Bronchial epithelial cell (primary cell): ENCODE measurements at regions not wholly inside any gene's neighbourhood (a gene's known extent, or its start where the extent isn't known, plus 50 kb on each side); places are given as distances from the start of the nearest gene placed in this dataset.

Experiments used
- DNase-seq: peaks from one replicate; pipeline ENCODE4 v3.0.0-alpha.2; 2010; ENCODE audit warnings: low read depth
- FAIRE-seq: peaks from 2 replicates; lab custom pipeline; 2011; peaks lifted over from hg19 to GRCh38; lab: Jason Lieb, UNC
- H3K27me3 ChIP-seq: 2 replicates; pipeline ENCODE4 v1.5.1; 2011; ENCODE audit warnings: low read length; ENCODE audit not compliant: control insufficient read depth, insufficient read depth
- H3K36me3 ChIP-seq: 2 replicates; pipeline ENCODE4 v1.5.1; 2011; ENCODE audit warnings: low read length; ENCODE audit not compliant: control insufficient read depth, insufficient read depth
- H3K4me3 ChIP-seq: 2 replicates; pipeline ENCODE4 v1.5.1; 2011; ENCODE audit warnings: mild to moderate bottlenecking, low read depth, low read length, control low read depth
- TF ChIP-seq, protein P1 (sequence below): IDR thresholded peaks from 2 replicates; pipeline ENCODE4 v1.5.1; 2011; ENCODE audit warnings: mild to moderate bottlenecking, moderate library complexity, low read length, control low read depth, inconsistent platforms; ENCODE audit not compliant: insufficient read depth, severe bottlenecking

DNA sequence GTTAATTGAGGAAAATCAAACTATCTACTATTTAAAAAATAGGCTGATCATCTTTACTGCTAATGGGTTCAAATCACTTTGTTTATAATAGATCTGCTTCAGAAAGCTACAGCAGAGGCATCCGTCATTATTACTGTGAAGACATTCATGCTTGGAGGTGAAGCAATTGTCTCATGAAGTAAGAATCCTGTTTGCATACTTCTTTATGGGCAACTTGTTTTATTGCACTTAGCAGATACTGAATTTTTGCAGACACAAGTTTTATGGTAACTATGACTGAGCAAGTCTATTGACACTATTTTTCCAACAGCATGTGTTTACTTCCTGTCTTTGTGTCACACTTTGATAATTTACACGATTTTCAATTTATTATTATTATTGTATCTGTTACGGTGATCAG is 573.9 kb downstream of the RFPL4B start:
- TF ChIP-seq, protein P1, sequence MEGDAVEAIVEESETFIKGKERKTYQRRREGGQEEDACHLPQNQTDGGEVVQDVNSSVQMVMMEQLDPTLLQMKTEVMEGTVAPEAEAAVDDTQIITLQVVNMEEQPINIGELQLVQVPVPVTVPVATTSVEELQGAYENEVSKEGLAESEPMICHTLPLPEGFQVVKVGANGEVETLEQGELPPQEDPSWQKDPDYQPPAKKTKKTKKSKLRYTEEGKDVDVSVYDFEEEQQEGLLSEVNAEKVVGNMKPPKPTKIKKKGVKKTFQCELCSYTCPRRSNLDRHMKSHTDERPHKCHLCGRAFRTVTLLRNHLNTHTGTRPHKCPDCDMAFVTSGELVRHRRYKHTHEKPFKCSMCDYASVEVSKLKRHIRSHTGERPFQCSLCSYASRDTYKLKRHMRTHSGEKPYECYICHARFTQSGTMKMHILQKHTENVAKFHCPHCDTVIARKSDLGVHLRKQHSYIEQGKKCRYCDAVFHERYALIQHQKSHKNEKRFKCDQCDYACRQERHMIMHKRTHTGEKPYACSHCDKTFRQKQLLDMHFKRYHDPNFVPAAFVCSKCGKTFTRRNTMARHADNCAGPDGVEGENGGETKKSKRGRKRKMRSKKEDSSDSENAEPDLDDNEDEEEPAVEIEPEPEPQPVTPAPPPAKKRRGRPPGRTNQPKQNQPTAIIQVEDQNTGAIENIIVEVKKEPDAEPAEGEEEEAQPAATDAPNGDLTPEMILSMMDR = no peak

DNA sequence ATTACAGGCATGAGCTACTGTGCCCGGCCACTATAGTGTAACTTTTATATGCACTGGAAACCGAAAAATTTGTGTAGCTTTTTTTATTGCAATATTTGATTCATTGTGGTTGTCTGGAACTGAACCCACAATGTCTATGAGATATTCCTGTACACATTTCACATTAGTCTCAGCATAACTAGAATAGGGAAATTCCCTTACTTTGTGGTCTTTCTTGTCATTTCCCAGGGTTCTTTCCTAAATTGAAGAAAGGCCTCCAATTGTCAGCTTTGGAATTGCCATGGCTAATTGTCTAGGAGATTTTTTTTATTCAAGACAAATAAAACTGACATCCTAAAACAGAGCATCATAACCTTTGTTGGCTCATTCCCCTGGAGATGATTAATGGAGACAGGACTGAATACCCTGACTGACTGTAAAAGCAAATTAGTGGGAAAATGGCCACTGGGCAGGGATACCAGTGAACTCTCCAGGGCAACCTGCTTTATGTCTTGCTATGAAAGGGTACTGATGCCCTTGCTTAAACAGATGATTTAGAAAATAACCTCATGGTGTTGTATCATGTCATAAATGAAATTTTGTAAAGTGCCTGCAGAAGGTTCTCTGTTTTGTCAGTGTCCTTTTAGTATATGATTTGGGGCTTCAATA is 576.9 kb downstream of the RFPL4B start:
- DNase-seq (no peak), FAIRE-seq (no peak)
- TF ChIP-seq, protein P1 = no peak
- Histone ChIP-seq H3K27me3 (no peaks in the 10 kb centered on the region), H3K4me3 (no peak overlapping the region), H3K36me3 (no peaks in the 10 kb centered on the region)

More for the DNA sequence above, 573.9 kb downstream of the RFPL4B start:
- H3K36me3 ChIP-seq = no peaks in the 10 kb centered on the region
- no peak for FAIRE-seq
- no peak overlapping the region for H3K4me3 ChIP-seq
- no peaks in the 10 kb centered on the region for H3K27me3 ChIP-seq
- no peak for DNase-seq

DNA sequence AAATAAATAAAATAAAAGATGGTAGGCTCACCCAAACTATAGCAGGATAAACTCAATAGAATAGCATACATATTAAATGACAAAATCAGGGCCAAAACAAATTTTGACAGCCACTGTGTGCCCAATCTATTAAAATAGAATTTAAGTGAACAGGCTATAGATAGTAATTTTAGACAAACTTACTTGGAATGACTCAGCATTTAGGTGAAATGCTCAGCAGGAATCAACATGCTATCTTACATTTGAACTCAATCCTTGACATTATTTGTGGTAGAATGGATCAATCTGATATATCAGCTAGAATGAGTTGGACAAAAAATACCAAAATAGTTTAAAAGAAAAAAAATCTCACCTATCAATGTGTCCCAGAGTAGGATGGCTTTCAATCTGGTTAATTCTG is 578.6 kb downstream of the RFPL4B start:
- H3K4me3 ChIP-seq = no peak overlapping the region
- no peaks in the 10 kb centered on the region for H3K36me3 ChIP-seq
- TF ChIP-seq, protein P1 = no peak
- DNase-seq (no peak), FAIRE-seq (no peak)
- H3K27me3 ChIP-seq = no peaks in the 10 kb centered on the region

DNA sequence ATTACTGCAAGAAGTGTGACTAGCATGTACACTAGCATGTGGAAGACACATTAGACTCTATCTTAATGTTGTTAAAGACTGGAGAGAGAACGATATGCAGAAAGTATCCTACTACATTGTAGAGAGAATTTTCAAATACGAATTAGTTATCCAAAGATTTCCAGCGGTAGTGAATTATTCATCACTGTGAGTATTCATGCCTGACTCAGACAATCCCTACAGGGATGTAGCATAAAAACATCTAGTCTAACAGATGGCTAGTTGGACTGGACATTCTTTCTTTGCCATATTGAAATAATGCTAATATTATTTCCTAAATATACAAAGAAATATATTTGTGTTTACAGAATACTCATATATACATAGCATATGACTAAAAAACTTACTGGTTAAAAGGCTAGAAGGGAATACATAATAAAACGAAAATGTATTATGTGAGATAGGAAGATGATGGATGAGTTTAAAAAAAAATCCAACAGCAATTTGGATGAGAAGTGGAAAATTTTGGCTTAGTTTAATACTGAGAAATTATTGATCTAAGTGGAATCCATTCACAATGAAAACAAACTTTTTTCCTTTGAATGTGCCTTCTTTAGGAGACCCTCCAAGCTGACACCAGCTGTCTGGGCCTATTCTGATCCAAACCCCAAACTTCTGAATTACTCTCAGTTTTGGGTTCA is 580.7 kb downstream of the RFPL4B start:
- FAIRE-seq (no peak), DNase-seq (peak; percentile 10)
- H3K36me3 ChIP-seq = no peaks in the 10 kb centered on the region
- TF ChIP-seq, protein P1 = no peak
- no peak overlapping the region for H3K4me3 ChIP-seq
- no peaks in the 10 kb centered on the region for H3K27me3 ChIP-seq

DNA sequence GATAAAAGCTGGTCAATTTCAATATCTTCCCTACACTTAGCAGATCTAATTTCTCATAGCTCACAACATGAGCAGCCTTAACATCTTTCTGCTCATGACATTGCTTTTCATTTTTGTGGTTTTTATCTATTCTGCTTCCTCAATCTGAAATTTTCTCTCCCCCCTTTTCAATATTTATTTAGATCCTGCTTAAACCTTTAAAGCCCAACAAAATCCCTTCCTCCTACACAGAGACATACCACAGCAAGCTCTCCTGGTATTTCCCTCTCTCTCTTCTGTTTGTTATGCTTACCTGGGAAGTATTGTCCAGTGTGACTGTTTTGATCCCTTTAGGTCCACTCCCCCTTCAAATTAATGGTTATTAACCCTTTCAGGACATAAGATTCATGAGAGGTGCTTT is 582.5 kb downstream of the RFPL4B start:
- FAIRE-seq = no peak

More for the DNA sequence above, 582.5 kb downstream of the RFPL4B start:
- Histone ChIP-seq H3K27me3 (no peaks in the 10 kb centered on the region), H3K4me3 (no peak overlapping the region), H3K36me3 (no peaks in the 10 kb centered on the region)
- TF ChIP-seq, protein P1 = no peak
- DNase-seq = no peak
